HS-5 (cell line): ENCODE measurements at regions not wholly inside any gene's neighbourhood (a gene's known extent, or its start where the extent isn't known, plus 50 kb on each side); places are given as distances from the start of the nearest gene placed in this dataset.

Experiments used
- DNase-seq: peaks from one replicate; pipeline ENCODE4 v3.0.0-alpha.2; 2012; ENCODE audit warnings: low read depth

GRCh38 chr22:44613196-44613595, 88.8 kb upstream of the PRR5 start:
- DNase-seq: no peak

GRCh38 chr22:44611880-44612496, 90.0 kb upstream of the PRR5 start:
- DNase-seq: no peak

- DNase-seq: no peak
Observed at GRCh38 chr22:44610071-44610470, 91.9 kb upstream of the PRR5 start.

GRCh38 chr22:44609400-44609988, 92.5 kb upstream of the PRR5 start:
- no peak for DNase-seq

- no peak for DNase-seq
Observed at GRCh38 chr22:44608597-44609399, 93.2 kb upstream of the PRR5 start.

- no peak for DNase-seq
Observed at GRCh38 chr22:44606126-44606525, 95.9 kb upstream of the PRR5 start.

- DNase-seq: no peak
Observed at GRCh38 chr22:44605486-44605885, 96.5 kb upstream of the PRR5 start.

- no peak for DNase-seq
Observed at GRCh38 chr22:44604991-44605390, 97.0 kb upstream of the PRR5 start.

- DNase-seq: no peak
Observed at GRCh38 chr22:44604455-44604854, 97.5 kb upstream of the PRR5 start.

- DNase-seq: no peak
Observed at GRCh38 chr22:44603767-44604166, 98.2 kb upstream of the PRR5 start.

GRCh38 chr22:44601725-44602124, 100.3 kb upstream of the PRR5 start:
- no peak for DNase-seq

GRCh38 chr22:44601189-44601588, 100.8 kb upstream of the PRR5 start:
- DNase-seq: no peak

GRCh38 chr22:44600207-44600785, 101.7 kb upstream of the PRR5 start:
- DNase-seq: no peak

- no peak for DNase-seq
Observed at GRCh38 chr22:44599500-44600140, 101.6 kb upstream of the RTL6 start.

- no peak for DNase-seq
Observed at GRCh38 chr22:44599084-44599483, 101.1 kb upstream of the RTL6 start.

GRCh38 chr22:44597616-44598015, 99.6 kb upstream of the RTL6 start:
- DNase-seq: no peak

GRCh38 chr22:44596396-44597125, 98.5 kb upstream of the RTL6 start:
- DNase-seq: no peak

- no peak for DNase-seq
Observed at GRCh38 chr22:44595841-44596341, 97.9 kb upstream of the RTL6 start.

GRCh38 chr22:44594951-44595350, 96.9 kb upstream of the RTL6 start:
- no peak for DNase-seq

- DNase-seq: no peak
Observed at GRCh38 chr22:44592824-44593148, 94.8 kb upstream of the RTL6 start.

GRCh38 chr22:44592126-44592823, 94.2 kb upstream of the RTL6 start:
- no peak for DNase-seq
